Motor neuron (in vitro differentiated cells): ENCODE measurements at regions not wholly inside any gene's neighbourhood (a gene's known extent, or its start where the extent isn't known, plus 50 kb on each side); places are given as distances from the start of the nearest gene placed in this dataset.

Experiments
- ATAC-seq, 8 experiments: fragments of 200-7000 bp; cut with Tn5 transposase; replicated peaks in 6 of 8; 2 replicates each; pipeline ENCODE4 v1.8.0; 2021; ENCODE audit warnings: mild to moderate bottlenecking in 8 of 8, moderate library complexity in 8 of 8
- H3K27ac ChIP-seq, 2 donors: fragments of 250-450 bp; sonication (Bioruptor Pico); 2 replicates each; pipeline ENCODE4 v1.9.0; 2021; ENCODE audit warnings: antibody characterized with exemption in 2 of 2, mild to moderate bottlenecking in 2 of 2, moderate library complexity in 1 of 2
- H3K4me1 ChIP-seq, 2 donors: fragments of 250-450 bp; sonication (Bioruptor Pico); replicated peaks in 1 of 2; 2 replicates each; pipeline ENCODE4 v1.6.1; 2021; ENCODE audit warnings: antibody characterized with exemption in 2 of 2, mild to moderate bottlenecking in 2 of 2, moderate library complexity in 1 of 2
- H3K4me3 ChIP-seq, 5 donors: fragments of 250-450 bp; sonication (Bioruptor Pico); 2 replicates each; pipeline ENCODE4 v1.9.0; 2021; ENCODE audit warnings: antibody characterized with exemption in 5 of 5, mild to moderate bottlenecking in 5 of 5, moderate library complexity in 4 of 5
- WGBS, 10 experiments: fragments of 450-650 bp; shearing (Covaris generic); methylation state at CpG; one replicate each; pipeline ENCODE4 v1.0.0; 2022; 5-methylcytosine and 5-hydroxymethylcytosine counted together
- in situ Hi-C, 9 experiments: fragments of 400-800 bp; cut with MboI; loops; one replicate each; pipeline ENCODE4 v1.15.0; 2021; ENCODE audit warnings: low sequenced_read_pairs in 9 of 9, low pct_unique_long_range_greater_than_20kb in 2 of 9; ENCODE audit not compliant: unreplicated experiment in 9 of 9

GRCh38 chr18:57991552-57991951, 52.5 kb upstream of the NEDD4L start:
- Histone ChIP-seq H3K4me1 (no peaks in the 10 kb centered on the region), H3K4me3 (no peak overlapping the region), H3K27ac (no peak overlapping the region)
- ATAC-seq: peak in 2 of 8 experiments; percentile 66 to 85
- in situ Hi-C loops: no loop called here
- 0 to 100% (median 30%) methylated on average over 1 of the region's 1 CpG; no CpG with 5 or more reads in 2 of the 10 experiments for WGBS, 10 experiments

GRCh38 chr18:57989536-57989935, 54.5 kb upstream of the NEDD4L start:
- no peak overlapping the region for H3K27ac ChIP-seq
- ATAC-seq: no peak
- no peaks in the 10 kb centered on the region for H3K4me1 ChIP-seq
- H3K4me3 ChIP-seq: no peak overlapping the region
- WGBS, 10 experiments: 60 to 82% (median 78%) methylated on average over 1 to 8 of the region's 8 CpGs; no CpG with 5 or more reads in 1 of the 10 experiments
- in situ Hi-C loops: no loop called here

- 40 to 96% (median 80%) methylated on average over 1 to 4 of the region's 5 CpGs; no CpG with 5 or more reads in 3 of the 10 experiments for WGBS, 10 experiments
- in situ Hi-C loops: no loop called here
- Histone ChIP-seq H3K4me3 (no peak overlapping the region), H3K4me1 (no peaks in the 10 kb centered on the region), H3K27ac (no peak overlapping the region)
- peak in 2 of 8 experiments; percentile 19 to 52 for ATAC-seq
Observed at GRCh38 chr18:57984490-57985115, 59.4 kb upstream of the NEDD4L start.

- no peak overlapping the region for H3K4me3 ChIP-seq
Observed at GRCh38 chr18:57983965-57984364, 60.1 kb upstream of the NEDD4L start.

GRCh38 chr18:57983472-57983871, 60.6 kb upstream of the NEDD4L start:
- WGBS, 10 experiments: 20 to 100% (median 51%) methylated on average over 1 to 3 of the region's 3 CpGs; no CpG with 5 or more reads in 4 of the 10 experiments
- Histone ChIP-seq H3K27ac (no peak overlapping the region), H3K4me1 (no peaks in the 10 kb centered on the region), H3K4me3 (no peak overlapping the region)
- no peak for ATAC-seq
- in situ Hi-C loops: no loop called here

More at GRCh38 chr18:57983965-57984364, 60.1 kb upstream of the NEDD4L start:
- in situ Hi-C loops: no loop called here
- H3K4me1 ChIP-seq: no peaks in the 10 kb centered on the region
- no peak for ATAC-seq
- H3K27ac ChIP-seq: no peak overlapping the region
- WGBS, 10 experiments: 40 to 100% (median 80%) methylated on average over 1 to 2 of the region's 3 CpGs; no CpG with 5 or more reads in 3 of the 10 experiments

GRCh38 chr18:57982372-57983021, 61.5 kb upstream of the NEDD4L start:
- ATAC-seq: no peak
- H3K27ac ChIP-seq: no peak overlapping the region
- no peaks in the 10 kb centered on the region for H3K4me1 ChIP-seq
- 38 to 100% (median 83%) methylated on average over 1 to 6 of the region's 11 CpGs; no CpG with 5 or more reads in 1 of the 10 experiments for WGBS, 10 experiments
- in situ Hi-C loops: no loop called here
- H3K4me3 ChIP-seq: no peak overlapping the region

- Histone ChIP-seq H3K4me1 (no peaks in the 10 kb centered on the region), H3K27ac (no peak overlapping the region), H3K4me3 (no peak overlapping the region)
- 63 to 100% (median 86%) methylated on average over 1 to 3 of the region's 3 CpGs for WGBS, 10 experiments
- ATAC-seq: no peak
- in situ Hi-C loops: no loop called here
Observed at GRCh38 chr18:57981308-57982028, 62.6 kb upstream of the NEDD4L start.

GRCh38 chr18:57980573-57981307, 63.3 kb upstream of the NEDD4L start:
- WGBS, 10 experiments: 51 to 100% (median 72%) methylated on average over 2 to 4 of the region's 4 CpGs
- no peak overlapping the region for H3K4me3 ChIP-seq
- no peak for ATAC-seq
- H3K27ac ChIP-seq: no peak overlapping the region
- in situ Hi-C loops: no loop called here
- no peaks in the 10 kb centered on the region for H3K4me1 ChIP-seq

GRCh38 chr18:57976230-57976773, 67.7 kb upstream of the NEDD4L start:
- WGBS, 10 experiments: 5 to 100% (median 71%) methylated on average over 1 to 2 of the region's 2 CpGs; no CpG with 5 or more reads in 3 of the 10 experiments

GRCh38 chr18:57975805-57976204, 68.2 kb upstream of the NEDD4L start:
- 20 to 100% (median 66%) methylated on average over 1 to 2 of the region's 2 CpGs; no CpG with 5 or more reads in 6 of the 10 experiments for WGBS, 10 experiments

More at GRCh38 chr18:57976230-57976773, 67.7 kb upstream of the NEDD4L start:
- Histone ChIP-seq H3K4me1 (no peaks in the 10 kb centered on the region), H3K4me3 (no peak overlapping the region), H3K27ac (no peak overlapping the region)
- ATAC-seq: no peak
- in situ Hi-C loops: no loop called here

GRCh38 chr18:57974585-57975265, 69.3 kb upstream of the NEDD4L start:
- 0 to 100% (median 74%) methylated on average over 1 to 5 of the region's 6 CpGs; no CpG with 5 or more reads in 1 of the 10 experiments for WGBS, 10 experiments
- Histone ChIP-seq H3K4me1 (no peaks in the 10 kb centered on the region), H3K4me3 (no peak overlapping the region), H3K27ac (no peak overlapping the region)
- in situ Hi-C loops: no loop called here
- ATAC-seq: peak in 2 of 8 experiments; percentile 78 to 81

More at GRCh38 chr18:57975805-57976204, 68.2 kb upstream of the NEDD4L start:
- Histone ChIP-seq H3K4me1 (no peaks in the 10 kb centered on the region), H3K4me3 (no peak overlapping the region), H3K27ac (no peak overlapping the region)
- in situ Hi-C loops: no loop called here
- no peak for ATAC-seq

- in situ Hi-C loops: no loop called here
- no peak for ATAC-seq
Observed at GRCh38 chr18:57973889-57974288, 70.1 kb upstream of the NEDD4L start.

More at GRCh38 chr18:57973889-57974288, 70.1 kb upstream of the NEDD4L start:
- no peak overlapping the region for H3K4me3 ChIP-seq
- no peak overlapping the region for H3K27ac ChIP-seq
- WGBS, 10 experiments: 68 to 100% (median 82%) methylated on average over 1 to 7 of the region's 7 CpGs; no CpG with 5 or more reads in 5 of the 10 experiments
- no peaks in the 10 kb centered on the region for H3K4me1 ChIP-seq
